WERI-Rb-1 (cell line): ENCODE measurements at regions not wholly inside any gene's neighbourhood (a gene's known extent, or its start where the extent isn't known, plus 50 kb on each side); places are given as distances from the start of the nearest gene placed in this dataset.

Experiments
- DNase-seq: peaks from one replicate; pipeline ENCODE4 v3.0.0-alpha.2; 2020
- H3K27ac ChIP-seq: fragments of 250-450 bp; sonication (Bioruptor Pico); 2 replicates; pipeline ENCODE4 v1.5.1; 2020; ENCODE audit warnings: mild to moderate bottlenecking, moderate library complexity
- H3K27me3 ChIP-seq: fragments of 250-450 bp; sonication (Bioruptor Pico); 2 replicates; pipeline ENCODE4 v1.5.1; 2021; ENCODE audit warnings: mild to moderate bottlenecking, low read depth, moderate library complexity; ENCODE audit not compliant: insufficient read depth, severe bottlenecking
- H3K36me3 ChIP-seq: fragments of 250-450 bp; sonication (Bioruptor Pico); 2 replicates; pipeline ENCODE4 v1.5.1; 2020; ENCODE audit warnings: mild to moderate bottlenecking, moderate library complexity
- H3K4me3 ChIP-seq: 2 replicates; pipeline ENCODE4 v1.5.1; 2011; ENCODE audit warnings: low read depth, mild to moderate bottlenecking, control low read depth, low read length
- H3K9me3 ChIP-seq: fragments of 250-450 bp; sonication (Bioruptor Pico); 2 replicates; pipeline ENCODE4 v1.5.1; 2021; ENCODE audit warnings: mild to moderate bottlenecking, moderate library complexity; ENCODE audit not compliant: severe bottlenecking
- TF ChIP-seq, protein P1 (sequence below): IDR thresholded peaks from 2 replicates; pipeline ENCODE4 v1.5.1; 2011; ENCODE audit warnings: low read depth, mild to moderate bottlenecking, control low read depth, inconsistent platforms, low read length

DNA sequence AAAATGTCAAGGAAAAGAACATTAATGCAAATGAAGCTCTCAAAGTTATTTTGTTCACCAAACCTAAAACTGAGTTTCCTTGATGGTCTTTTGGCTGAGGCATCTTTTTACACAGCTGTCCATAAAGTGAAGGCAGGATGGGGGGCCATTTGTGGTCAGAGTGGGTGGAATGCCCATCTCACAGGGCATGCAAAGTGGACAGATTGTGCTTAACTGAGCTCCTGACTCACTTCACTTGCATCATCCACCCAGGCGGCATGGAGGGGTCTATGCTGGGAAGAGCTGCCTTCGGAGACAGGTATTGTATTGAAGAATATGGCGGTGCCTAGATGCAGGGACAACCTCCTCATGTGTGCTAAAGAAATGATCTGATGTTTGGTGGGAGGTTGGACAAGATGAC is 905.3 kb downstream of the KCNMA1 start:
- no peaks in the 10 kb centered on the region for H3K36me3 ChIP-seq
- H3K27me3 ChIP-seq: no peaks in the 10 kb centered on the region
- no peaks in the 10 kb centered on the region for H3K9me3 ChIP-seq
- DNase-seq: no peak
- TF ChIP-seq, protein P1, sequence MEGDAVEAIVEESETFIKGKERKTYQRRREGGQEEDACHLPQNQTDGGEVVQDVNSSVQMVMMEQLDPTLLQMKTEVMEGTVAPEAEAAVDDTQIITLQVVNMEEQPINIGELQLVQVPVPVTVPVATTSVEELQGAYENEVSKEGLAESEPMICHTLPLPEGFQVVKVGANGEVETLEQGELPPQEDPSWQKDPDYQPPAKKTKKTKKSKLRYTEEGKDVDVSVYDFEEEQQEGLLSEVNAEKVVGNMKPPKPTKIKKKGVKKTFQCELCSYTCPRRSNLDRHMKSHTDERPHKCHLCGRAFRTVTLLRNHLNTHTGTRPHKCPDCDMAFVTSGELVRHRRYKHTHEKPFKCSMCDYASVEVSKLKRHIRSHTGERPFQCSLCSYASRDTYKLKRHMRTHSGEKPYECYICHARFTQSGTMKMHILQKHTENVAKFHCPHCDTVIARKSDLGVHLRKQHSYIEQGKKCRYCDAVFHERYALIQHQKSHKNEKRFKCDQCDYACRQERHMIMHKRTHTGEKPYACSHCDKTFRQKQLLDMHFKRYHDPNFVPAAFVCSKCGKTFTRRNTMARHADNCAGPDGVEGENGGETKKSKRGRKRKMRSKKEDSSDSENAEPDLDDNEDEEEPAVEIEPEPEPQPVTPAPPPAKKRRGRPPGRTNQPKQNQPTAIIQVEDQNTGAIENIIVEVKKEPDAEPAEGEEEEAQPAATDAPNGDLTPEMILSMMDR: no peak
- no peak overlapping the region for H3K4me3 ChIP-seq
- H3K27ac ChIP-seq: no peak overlapping the region

DNA sequence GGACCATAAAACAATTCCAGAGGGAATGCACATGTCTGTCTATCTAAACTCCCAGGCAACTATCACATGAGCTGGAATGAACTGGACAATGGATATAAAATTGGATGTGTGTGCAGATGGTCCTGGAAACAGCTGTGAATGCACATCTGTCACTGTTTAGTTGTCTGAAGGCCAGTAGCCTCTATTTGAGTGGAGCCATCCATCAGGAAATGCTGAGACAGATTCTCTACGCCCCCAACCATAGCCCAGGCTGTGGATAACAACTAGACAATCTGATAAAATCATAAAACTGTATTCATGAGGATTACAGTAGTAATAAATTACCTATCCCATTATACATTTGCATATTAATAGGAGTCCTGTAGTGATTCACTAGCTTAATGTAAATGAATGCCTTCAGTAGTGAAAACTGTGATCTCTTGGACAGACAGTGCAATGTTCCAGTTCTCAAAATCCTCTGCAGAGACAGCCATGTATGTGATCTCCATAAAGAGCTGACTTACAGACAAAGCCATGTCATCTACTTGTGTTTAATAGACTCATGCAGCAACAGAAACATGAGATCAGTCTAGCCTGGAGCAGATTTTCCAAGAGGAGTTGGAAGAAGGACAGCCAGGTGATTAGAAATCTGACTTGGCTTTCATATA is 907.6 kb downstream of the KCNMA1 start:
- no peaks in the 10 kb centered on the region for H3K36me3 ChIP-seq
- no peaks in the 10 kb centered on the region for H3K27me3 ChIP-seq
- H3K9me3 ChIP-seq: no peaks in the 10 kb centered on the region
- TF ChIP-seq, protein P1: no peak
- H3K4me3 ChIP-seq: no peak overlapping the region
- H3K27ac ChIP-seq: no peak overlapping the region
- DNase-seq: no peak

DNA sequence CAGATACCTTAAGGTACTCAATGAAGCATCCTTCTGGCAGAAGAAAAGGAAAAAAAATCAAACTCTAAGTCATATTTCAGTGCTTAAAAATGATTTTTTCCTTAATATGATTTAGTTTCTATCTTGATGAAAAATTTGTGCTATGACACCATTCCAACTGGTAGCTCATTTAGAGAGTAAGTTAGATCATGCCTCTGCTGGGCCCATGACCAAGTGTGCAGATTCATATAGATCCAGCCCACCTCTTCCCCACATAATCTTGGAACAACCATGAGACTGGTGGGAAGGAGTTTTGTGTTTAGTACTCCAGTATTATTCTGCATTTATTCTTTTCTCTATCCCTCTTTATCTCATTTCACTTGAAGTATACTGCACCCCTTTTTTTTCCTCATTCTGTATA is 908.3 kb downstream of the KCNMA1 start:
- no peak for DNase-seq
- Histone ChIP-seq H3K4me3 (no peak overlapping the region), H3K9me3 (no peaks in the 10 kb centered on the region), H3K27me3 (no peaks in the 10 kb centered on the region), H3K27ac (no peak overlapping the region), H3K36me3 (no peaks in the 10 kb centered on the region)
- TF ChIP-seq, protein P1: no peak

DNA sequence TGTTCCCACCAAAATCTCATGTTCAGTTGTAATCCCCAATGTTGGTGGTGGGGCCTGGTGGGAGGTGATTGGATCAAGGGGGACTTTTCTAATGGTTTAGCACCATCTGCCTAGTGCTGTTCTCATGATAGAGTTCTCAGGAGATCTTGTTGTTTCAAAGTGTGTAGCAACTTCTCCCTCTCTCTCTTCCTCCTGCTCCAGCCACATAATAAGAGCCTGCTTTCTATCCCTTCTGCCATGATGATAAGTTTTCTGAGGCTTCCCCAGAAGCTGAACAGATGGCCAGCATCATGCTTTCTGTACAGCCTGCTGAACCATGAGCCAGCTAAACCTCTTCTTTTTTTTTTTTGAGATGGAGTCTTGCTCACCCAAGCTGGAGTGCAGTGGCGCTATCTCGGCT is 910.6 kb downstream of the KCNMA1 start:
- Histone ChIP-seq H3K9me3 (no peaks in the 10 kb centered on the region), H3K4me3 (no peak overlapping the region), H3K36me3 (no peaks in the 10 kb centered on the region), H3K27me3 (no peaks in the 10 kb centered on the region), H3K27ac (no peak overlapping the region)
- DNase-seq: peak; percentile 36
- TF ChIP-seq, protein P1: no peak

DNA sequence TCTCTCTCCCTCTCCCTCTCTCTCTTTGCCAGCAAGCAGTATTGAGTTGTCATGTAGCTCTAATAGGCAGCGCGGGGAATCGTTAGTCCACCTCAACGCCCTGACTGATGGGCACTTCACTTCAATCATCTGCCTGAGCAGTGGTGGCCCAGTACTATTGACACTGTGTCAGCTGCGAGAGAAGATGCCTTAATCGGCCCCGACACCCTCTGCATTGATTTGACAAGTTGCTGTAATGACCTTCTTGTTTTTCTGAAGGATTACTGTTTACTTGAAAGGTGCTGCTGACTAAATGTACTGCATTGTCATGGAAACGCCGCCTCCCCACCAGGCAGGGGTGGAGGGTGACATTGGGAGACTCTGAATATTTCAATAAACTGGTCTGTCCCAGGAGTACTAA is 913.8 kb downstream of the KCNMA1 start:
- DNase-seq: no peak
- Histone ChIP-seq H3K27me3 (no peaks in the 10 kb centered on the region), H3K36me3 (no peaks in the 10 kb centered on the region), H3K4me3 (no peak overlapping the region), H3K9me3 (no peaks in the 10 kb centered on the region), H3K27ac (no peak overlapping the region)
- TF ChIP-seq, protein P1: no peak

DNA sequence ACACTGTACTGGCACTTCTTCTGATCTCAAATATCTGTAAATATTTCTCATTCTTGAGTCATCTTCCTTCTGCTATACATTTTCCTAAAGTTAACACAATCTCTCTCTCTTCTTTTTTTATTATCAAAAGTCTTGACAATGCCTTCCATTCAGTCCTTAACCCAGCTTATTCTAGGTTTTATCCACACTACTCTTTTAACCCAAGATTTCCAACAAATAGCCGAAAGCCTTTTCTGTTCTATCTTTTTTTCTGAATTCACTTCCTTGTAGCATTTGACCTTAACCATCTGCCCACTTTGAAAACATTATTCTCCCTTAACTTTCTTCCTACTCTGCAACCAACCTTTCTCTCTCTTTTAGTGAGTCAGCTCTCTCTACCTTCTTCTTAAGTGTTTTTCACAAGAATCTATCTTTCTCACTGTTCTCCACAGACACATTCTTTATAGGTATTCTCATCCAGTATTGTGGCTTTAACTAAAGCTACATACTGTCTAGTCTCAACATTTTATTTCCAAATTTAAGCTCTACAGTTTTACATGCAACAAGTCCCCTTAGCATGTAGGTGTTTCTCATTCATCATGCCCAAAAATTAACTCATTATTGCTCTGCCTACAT is 915.6 kb downstream of the KCNMA1 start:
- TF ChIP-seq, protein P1: no peak
- no peak for DNase-seq
- H3K36me3 ChIP-seq: no peaks in the 10 kb centered on the region
- H3K27ac ChIP-seq: no peak overlapping the region
- no peak overlapping the region for H3K4me3 ChIP-seq
- H3K9me3 ChIP-seq: no peaks in the 10 kb centered on the region
- no peaks in the 10 kb centered on the region for H3K27me3 ChIP-seq
